ENCODE measurements at regions not wholly inside any gene's neighbourhood (a gene's known extent, or its start where the extent isn't known, plus 50 kb on each side); places are given as distances from the start of the nearest gene placed in this dataset.

DNA sequence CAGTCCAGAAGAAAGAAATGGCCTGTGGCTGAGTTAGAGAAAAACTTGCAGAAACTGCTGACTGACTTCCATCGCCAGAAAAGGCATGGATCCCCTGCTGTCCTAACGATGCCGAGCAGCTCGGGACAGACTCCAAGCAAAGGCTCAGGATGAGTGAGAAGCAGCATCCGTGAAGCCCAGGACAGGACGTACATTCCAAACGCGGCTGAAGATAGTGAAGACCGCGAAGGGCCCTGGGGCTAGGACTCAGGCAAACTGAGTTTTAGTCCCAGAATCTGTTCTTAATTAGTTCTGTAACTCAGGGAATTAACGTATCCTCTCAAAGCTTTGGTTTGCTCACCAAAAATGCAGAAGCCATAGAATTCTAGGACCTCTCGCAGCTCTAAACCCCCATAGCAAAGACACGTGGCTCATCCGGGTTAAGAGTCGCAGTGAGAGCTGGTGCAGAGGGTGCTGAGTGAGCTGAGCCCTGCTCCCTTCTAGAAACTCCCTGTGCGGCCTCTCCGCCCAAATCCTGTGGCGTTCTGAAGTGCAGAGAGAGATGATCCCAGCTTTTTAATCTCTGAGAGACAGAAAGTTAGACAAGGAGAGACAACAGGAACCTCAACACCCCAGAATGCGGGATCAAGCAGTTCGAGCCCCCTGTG lies 132.9 kb upstream of the THBS2 start:
- Mint-ChIP-seq H3K9me3 (ENCODE audit: low read depth) (peaks cover 9% of the 10 kb centered on the region), H3K27me3 (no peaks in the 10 kb centered on the region), H3K36me3 (no peaks in the 10 kb centered on the region), H3K4me3 (no peak overlapping the region), H3K4me1 (no peaks in the 10 kb centered on the region), H3K27ac (no peak overlapping the region)
- ATAC-seq (no peak), DNase-seq (no peak)
- CTCF ChIA-PET = no interaction called here

DNA sequence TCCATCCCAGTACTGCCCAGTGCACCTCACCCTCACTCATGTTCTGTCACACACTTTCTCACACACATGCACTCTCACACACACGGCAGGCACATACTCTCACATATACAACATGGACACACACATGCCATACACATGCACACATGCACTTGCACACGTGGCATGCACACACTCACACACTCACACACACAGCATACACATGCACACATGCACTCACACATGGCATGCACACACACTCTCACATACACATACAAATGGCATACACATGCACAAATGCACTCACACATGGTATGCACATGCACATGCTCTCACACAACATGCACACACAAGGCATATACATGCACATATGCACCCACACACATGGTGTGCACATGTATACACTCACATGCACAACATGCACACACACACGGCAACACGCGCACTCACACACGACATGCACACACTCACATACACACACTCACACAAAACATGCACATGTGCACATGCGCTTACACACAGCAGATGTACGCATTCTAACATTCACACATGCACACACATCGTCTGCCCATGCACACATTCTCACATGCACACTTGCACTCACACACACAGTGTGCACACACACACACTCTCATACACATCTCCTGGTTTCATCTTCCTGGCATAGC lies 131.7 kb upstream of the THBS2 start:
- CTCF ChIA-PET = no interaction called here
- no peaks in the 10 kb centered on the region for H3K27me3 Mint-ChIP-seq
- no peak for ATAC-seq

DNA sequence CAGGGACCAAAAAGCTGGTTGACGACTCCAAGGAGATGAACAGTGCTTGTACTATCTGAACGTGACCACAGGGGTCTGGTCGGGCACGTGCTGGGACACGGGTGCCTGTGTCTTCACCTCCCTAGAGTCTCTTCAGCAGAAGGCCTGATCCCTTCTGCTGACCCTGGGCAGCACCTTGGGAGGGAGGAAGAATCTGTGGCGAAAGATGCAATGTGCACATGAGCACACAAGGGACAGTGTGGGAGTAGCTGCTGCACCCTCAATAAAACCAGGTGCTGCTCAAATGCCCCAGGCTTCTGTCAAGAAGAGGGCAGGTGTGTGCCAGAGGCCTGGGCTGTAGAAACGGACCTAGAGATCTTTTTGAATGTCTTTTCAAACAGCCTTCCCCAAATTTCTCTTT lies 130.6 kb upstream of the THBS2 start:
- DNase-seq (no peak), ATAC-seq (no peak)
- H3K27me3 Mint-ChIP-seq = no peaks in the 10 kb centered on the region
- H3K9me3 Mint-ChIP-seq (ENCODE audit: low read depth) = peaks cover 9% of the 10 kb centered on the region
- H3K4me1 Mint-ChIP-seq = no peaks in the 10 kb centered on the region
- CTCF ChIA-PET = no interaction called here
- no peaks in the 10 kb centered on the region for H3K36me3 Mint-ChIP-seq
- H3K27ac Mint-ChIP-seq = no peak overlapping the region
- H3K4me3 Mint-ChIP-seq = no peak overlapping the region

More for the DNA sequence above, 131.7 kb upstream of the THBS2 start:
- H3K36me3 Mint-ChIP-seq = no peaks in the 10 kb centered on the region
- no peak overlapping the region for H3K4me3 Mint-ChIP-seq
- no peak overlapping the region for H3K27ac Mint-ChIP-seq
- H3K4me1 Mint-ChIP-seq = no peaks in the 10 kb centered on the region
- DNase-seq = no peak
- peaks cover 9% of the 10 kb centered on the region for H3K9me3 Mint-ChIP-seq (ENCODE audit: low read depth)

DNA sequence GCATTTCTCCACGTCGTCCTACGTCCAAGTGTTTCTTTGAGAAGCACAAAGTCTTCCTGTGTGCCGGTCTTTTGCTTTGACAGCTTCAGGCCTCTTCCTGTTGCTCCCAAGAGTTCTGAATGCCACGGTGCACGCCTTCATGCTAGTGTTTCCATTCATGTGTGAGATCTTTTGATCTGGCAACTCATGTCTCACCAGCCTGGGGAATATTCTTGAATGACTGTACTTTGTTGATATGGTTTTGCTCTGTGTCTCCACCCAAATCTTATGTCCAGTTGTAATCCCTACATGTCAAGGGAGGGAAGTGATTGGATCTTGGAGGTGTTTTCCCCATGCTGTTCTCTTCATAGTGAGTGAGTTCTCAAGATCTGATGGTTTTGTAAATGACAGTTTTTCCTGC lies 129.6 kb upstream of the THBS2 start:
- no peak for DNase-seq
- Mint-ChIP-seq H3K4me3 (no peak overlapping the region), H3K27ac (no peak overlapping the region), H3K4me1 (no peaks in the 10 kb centered on the region), H3K36me3 (no peaks in the 10 kb centered on the region), H3K27me3 (no peaks in the 10 kb centered on the region), H3K9me3 (ENCODE audit: low read depth) (peaks cover 12% of the 10 kb centered on the region)
- no peak for ATAC-seq
- CTCF ChIA-PET = no interaction called here

DNA sequence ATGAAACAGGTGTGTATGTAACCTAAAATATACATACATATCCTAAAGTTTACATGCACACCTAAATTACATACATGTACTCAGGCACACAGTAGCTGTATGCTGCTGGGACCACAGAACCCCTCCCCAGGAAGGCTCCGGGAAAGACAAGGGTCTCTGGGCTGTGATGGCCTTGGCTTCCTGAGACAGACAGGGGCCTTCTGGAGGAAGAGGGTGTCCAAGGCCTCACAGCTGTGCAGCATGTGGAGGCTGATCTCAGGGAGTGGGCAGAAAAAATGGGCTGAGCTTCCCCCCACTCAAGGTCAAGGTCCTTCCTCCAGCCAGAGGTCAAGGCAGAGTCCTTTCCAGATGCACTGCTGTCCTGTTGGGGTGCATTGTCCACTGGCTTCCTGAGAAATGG lies 129.1 kb upstream of the THBS2 start:
- H3K4me1 Mint-ChIP-seq = no peaks in the 10 kb centered on the region
- CTCF ChIA-PET = no interaction called here

DNA sequence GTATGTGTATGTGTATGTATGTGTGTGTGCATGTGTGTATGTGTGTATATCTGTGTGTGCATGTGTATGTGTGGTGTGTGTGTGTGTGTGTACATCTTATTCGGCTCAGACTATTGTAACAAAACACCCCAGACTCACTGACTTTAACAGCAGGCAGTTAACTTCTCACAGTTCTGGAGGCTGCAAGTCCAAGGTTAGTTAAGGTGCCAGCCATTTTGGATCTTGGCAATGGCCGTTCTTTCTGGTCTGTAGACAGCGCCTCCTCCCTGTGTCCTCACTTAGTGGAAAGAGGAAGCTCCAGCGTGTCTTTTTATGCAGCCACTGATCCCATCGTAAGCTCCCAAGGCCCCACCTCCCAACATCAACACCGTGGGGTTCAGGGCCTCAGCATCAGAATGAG lies 128.3 kb upstream of the THBS2 start:
- H3K9me3 Mint-ChIP-seq (ENCODE audit: low read depth) = peaks cover 12% of the 10 kb centered on the region
- H3K4me3 Mint-ChIP-seq = no peak overlapping the region
- no peaks in the 10 kb centered on the region for H3K36me3 Mint-ChIP-seq
- CTCF ChIA-PET = no interaction called here
- no peak overlapping the region for H3K27ac Mint-ChIP-seq
- ATAC-seq (no peak), DNase-seq (no peak)
- no peaks in the 10 kb centered on the region for H3K4me1 Mint-ChIP-seq
- H3K27me3 Mint-ChIP-seq = no peaks in the 10 kb centered on the region

More for the DNA sequence above, 129.1 kb upstream of the THBS2 start:
- Mint-ChIP-seq H3K9me3 (ENCODE audit: low read depth) (peaks cover 12% of the 10 kb centered on the region), H3K27ac (no peak overlapping the region), H3K36me3 (no peaks in the 10 kb centered on the region), H3K27me3 (no peaks in the 10 kb centered on the region), H3K4me3 (no peak overlapping the region)
- ATAC-seq = no peak
- DNase-seq = no peak

DNA sequence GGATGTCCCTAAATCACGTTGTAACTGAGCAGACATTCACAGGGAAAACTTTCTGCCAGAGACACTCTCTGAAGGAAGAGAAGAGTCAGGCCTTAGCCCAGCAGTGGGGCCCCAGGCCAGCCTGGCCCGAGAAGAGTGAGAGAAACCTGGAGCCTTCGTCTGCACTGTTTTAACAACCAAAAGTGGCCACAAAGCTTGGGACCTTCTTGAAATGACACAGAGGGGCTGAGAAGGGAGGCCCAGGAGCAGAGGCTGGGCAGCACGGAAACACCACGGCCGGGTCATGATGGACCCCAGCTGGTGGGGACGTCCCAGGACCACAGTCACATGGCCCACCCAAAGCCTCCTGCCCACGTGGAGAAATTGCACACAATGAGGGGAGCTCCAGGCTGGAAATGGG lies 126.8 kb upstream of the THBS2 start:
- Mint-ChIP-seq H3K36me3 (peaks cover 2% of the 10 kb centered on the region), H3K27ac (no peak overlapping the region), H3K9me3 (ENCODE audit: low read depth) (peaks cover 18% of the 10 kb centered on the region), H3K4me1 (no peaks in the 10 kb centered on the region), H3K4me3 (no peak overlapping the region), H3K27me3 (no peaks in the 10 kb centered on the region)
- ATAC-seq (no peak), DNase-seq (no peak)
- CTCF ChIA-PET = no interaction called here

DNA sequence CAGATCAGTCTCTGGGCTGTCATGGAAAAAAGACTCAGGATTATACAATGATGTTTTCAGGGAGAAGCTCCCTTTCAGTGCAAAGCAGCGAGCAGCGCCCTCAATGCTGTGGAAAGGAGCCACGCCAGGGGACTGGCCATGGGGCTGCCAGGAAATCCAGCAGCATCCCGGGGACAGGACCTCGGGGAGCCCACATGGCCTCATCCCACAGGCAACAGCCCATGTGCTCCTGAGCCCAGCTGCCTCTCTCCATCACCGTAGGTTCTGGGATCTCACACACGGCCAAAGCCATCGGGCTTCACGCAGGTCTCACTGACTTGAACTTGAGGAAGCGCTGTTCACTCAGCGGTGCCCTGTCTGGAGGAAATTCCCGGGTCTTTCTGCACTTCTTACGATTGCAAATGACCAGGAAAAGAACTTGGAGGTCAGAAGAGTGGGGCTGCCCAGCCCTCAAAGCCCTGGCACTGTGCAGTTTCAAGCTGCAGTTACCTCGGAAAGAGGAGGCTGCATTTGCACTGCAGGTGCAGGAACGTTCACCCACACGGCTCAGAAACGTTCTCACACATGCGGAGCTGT lies 125.9 kb upstream of the THBS2 start:
- no peak for ATAC-seq
- H3K27ac Mint-ChIP-seq = no peak overlapping the region
- CTCF ChIA-PET = no interaction called here
- peaks cover 20% of the 10 kb centered on the region for H3K9me3 Mint-ChIP-seq (ENCODE audit: low read depth)
- peaks cover 2% of the 10 kb centered on the region for H3K36me3 Mint-ChIP-seq
- H3K27me3 Mint-ChIP-seq = no peaks in the 10 kb centered on the region
- no peak overlapping the region for H3K4me3 Mint-ChIP-seq
- no peak for DNase-seq
- no peaks in the 10 kb centered on the region for H3K4me1 Mint-ChIP-seq

DNA sequence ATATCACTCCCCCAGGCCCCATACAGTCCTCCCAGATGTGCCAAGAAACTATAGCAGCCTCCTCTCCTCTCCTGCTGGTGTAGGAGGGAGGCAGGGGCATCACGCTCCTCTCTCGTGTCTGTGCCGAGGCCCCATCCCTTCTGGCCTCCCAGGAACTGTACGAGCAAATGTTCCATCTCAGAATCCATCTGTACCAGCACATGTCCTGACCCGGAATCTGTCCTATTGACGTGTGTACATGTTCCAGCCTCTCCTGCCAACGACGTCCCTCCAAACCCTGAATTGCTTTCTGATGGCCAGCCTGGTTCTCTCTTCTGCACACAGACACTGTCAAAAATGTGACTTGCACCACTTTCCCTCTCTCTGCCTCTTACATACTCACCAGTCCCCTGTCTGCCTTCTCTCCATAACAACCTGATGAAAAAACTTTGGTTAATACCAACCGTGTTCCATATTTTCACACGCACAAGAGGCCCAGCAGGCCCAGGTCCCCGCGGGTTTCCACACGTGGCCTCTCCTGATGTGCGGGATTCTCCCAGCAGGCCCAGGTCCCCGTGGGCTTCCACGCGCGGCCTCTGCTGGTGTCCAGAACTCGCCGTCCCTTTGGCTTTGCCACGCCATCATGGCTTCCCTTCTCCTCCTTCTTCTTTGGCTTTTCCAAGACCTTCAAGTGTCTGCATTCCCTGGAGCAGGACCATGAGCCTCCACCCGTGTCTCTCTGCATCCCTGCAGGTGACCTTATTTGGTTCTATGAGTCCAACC lies 125.2 kb upstream of the THBS2 start:
- Mint-ChIP-seq H3K36me3 (peaks cover 2% of the 10 kb centered on the region), H3K4me3 (no peak overlapping the region), H3K9me3 (ENCODE audit: low read depth) (peaks cover 19% of the 10 kb centered on the region), H3K27ac (no peak overlapping the region), H3K27me3 (no peaks in the 10 kb centered on the region), H3K4me1 (no peaks in the 10 kb centered on the region)
- no peak for ATAC-seq
- CTCF ChIA-PET = no interaction called here
- no peak for DNase-seq

DNA sequence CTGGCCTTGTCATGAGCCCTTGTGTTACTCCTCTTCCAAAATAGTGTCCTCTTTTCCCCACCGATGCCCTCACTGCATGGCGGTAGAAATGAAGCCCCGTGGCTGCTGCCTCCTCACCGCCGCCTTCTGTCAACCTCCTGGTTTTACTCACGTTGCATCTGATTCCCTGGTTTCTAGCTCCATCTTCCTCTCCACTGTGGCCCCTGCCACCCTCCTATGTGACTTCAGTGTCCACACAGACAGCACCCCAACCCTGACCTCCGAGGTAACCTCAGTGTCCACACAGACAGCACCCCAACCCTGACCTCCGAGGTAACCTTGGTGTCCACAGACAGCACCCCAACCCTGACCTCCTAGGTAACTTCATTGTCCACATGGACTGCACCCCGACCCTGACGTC lies 122.8 kb upstream of the THBS2 start:
- CTCF ChIA-PET = no interaction called here
- peaks cover 13% of the 10 kb centered on the region for H3K9me3 Mint-ChIP-seq (ENCODE audit: low read depth)
- DNase-seq = no peak
- ATAC-seq = no peak
- H3K27me3 Mint-ChIP-seq = no peaks in the 10 kb centered on the region
- H3K27ac Mint-ChIP-seq = no peak overlapping the region
- no peaks in the 10 kb centered on the region for H3K4me1 Mint-ChIP-seq
- peaks cover 2% of the 10 kb centered on the region for H3K36me3 Mint-ChIP-seq
- no peak overlapping the region for H3K4me3 Mint-ChIP-seq

DNA sequence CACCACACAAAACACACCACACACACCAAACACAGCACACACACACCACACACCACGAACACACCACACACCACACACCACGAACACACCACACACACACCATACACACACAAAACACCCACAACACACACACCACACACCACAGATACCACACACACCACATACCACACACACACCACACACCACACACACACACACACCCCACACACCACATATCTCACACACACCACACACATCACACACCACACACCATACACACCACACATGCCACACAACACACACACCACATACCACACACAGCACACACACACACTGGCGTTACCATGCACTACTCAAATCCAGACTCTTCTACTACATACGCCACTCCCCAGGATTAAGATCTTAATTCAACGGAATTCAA lies 118.9 kb upstream of the THBS2 start:
- CTCF ChIA-PET = no interaction called here
- H3K9me3 Mint-ChIP-seq (ENCODE audit: low read depth) = peaks cover 10% of the 10 kb centered on the region
- DNase-seq (no peak), ATAC-seq (no peak)
- H3K4me3 Mint-ChIP-seq = no peak overlapping the region
- peaks cover 2% of the 10 kb centered on the region for H3K36me3 Mint-ChIP-seq
- no peak overlapping the region for H3K27ac Mint-ChIP-seq
- no peaks in the 10 kb centered on the region for H3K4me1 Mint-ChIP-seq
- no peaks in the 10 kb centered on the region for H3K27me3 Mint-ChIP-seq

DNA sequence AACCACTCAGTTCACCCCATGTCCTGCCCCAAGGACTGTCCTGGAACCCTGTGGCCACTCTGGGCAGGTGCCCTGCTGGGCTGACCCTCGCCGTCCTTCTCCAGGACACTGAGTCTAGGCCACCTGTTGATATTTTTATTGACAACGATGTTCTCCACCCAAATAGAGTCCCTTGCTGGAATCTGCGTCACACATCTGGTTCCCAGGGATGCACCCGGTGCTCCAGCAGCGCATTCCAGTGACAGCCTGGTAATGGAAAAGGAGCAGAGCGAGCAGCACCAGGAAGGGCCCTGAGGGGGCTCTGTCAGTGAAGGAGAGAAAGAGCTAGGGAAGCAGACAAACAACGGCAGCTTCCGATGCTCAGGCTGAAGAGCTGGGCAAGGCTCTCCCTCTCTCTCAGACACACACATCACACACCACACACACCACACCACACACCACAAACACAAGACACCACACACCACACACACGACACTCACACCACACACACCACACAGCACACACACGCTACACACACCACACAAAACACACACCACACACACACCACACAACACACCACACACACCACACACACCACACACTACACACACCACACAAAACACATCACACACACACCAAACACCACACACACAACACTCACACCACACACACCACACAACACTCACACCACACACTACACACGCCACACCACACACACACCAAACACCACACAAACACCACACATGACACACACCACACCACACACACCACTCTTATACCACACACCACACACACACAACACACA lies 117.9 kb upstream of the THBS2 start:
- CTCF ChIA-PET = no interaction called here
- H3K36me3 Mint-ChIP-seq = peaks cover 1% of the 10 kb centered on the region
- no peaks in the 10 kb centered on the region for H3K27me3 Mint-ChIP-seq
- H3K4me1 Mint-ChIP-seq = no peaks in the 10 kb centered on the region
- DNase-seq (no peak), ATAC-seq (peak; percentile 59)
- peaks cover 9% of the 10 kb centered on the region for H3K9me3 Mint-ChIP-seq (ENCODE audit: low read depth)
- no peak overlapping the region for H3K27ac Mint-ChIP-seq
- H3K4me3 Mint-ChIP-seq = no peak overlapping the region

DNA sequence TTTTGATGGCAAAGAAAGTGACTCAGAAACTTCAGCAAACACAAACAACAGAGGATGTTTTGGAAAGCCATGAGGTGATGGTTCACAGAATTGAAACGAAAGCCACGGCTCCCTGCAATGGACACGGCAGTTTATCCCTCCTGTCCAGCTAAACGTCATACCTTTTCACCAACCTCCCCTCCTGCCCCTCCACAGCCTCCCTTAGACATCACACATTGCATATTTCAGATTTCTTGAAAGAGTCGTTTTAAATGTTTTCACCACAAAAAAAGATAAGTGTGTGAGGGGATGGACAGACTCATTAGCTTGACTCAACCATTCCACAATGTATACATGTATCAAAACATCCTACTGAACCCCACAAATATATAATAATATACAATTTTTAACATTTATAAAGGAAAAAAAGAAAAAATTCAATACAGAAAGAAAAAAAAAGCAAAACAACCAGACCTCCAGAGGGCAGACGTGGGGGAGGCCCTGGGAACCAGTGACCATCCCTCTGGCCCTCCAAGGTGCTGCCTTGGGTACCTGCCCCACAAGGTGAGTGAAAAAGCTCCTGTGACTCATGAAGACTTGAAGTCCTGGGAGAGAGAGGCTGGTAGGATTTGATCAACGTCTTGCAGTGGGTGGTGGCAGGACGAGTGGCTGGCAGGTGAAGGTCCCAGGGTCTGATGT lies 117.2 kb upstream of the THBS2 start:
- ATAC-seq (peak; percentile 52), DNase-seq (no peak)
- Mint-ChIP-seq H3K4me1 (no peaks in the 10 kb centered on the region), H3K9me3 (ENCODE audit: low read depth) (peaks cover 4% of the 10 kb centered on the region), H3K36me3 (no peaks in the 10 kb centered on the region), H3K27me3 (no peaks in the 10 kb centered on the region), H3K27ac (no peak overlapping the region), H3K4me3 (no peak overlapping the region)
- CTCF ChIA-PET = no interaction called here
